Muscle layer of colon (tissue), 2 donors: ENCODE measurements at regions not wholly inside any gene's neighbourhood (a gene's known extent, or its start where the extent isn't known, plus 50 kb on each side); places are given as distances from the start of the nearest gene placed in this dataset.

Source experiments
- H3K27ac ChIP-seq: one replicate; pipeline ENCODE4 v1.7.0; 2013; ENCODE audit warnings: low read depth, mild to moderate bottlenecking, low read length, moderate library complexity
- H3K27me3 ChIP-seq, 2 donors: one replicate each; pipeline ENCODE4 v1.7.0; 2013; ENCODE audit warnings: low read length in 2 of 2, mild to moderate bottlenecking in 2 of 2; ENCODE audit not compliant: insufficient read depth in 2 of 2, control insufficient read depth in 1 of 2
- H3K36me3 ChIP-seq: one replicate; pipeline ENCODE4 v1.7.0; 2013; ENCODE audit warnings: mild to moderate bottlenecking, low read length; ENCODE audit not compliant: insufficient read depth
- H3K4me1 ChIP-seq: one replicate; pipeline ENCODE4 v1.7.0; 2013; ENCODE audit warnings: mild to moderate bottlenecking, low read length; ENCODE audit not compliant: insufficient read depth
- H3K4me3 ChIP-seq, 2 donors: one replicate each; pipeline ENCODE4 v1.7.0; 2013; ENCODE audit warnings: low read length in 2 of 2, low read depth in 1 of 2, mild to moderate bottlenecking in 1 of 2, moderate library complexity in 1 of 2
- H3K9ac ChIP-seq: one replicate; pipeline ENCODE4 v1.7.0; 2013; ENCODE audit warnings: low read length
- H3K9me3 ChIP-seq: one replicate; pipeline ENCODE4 v1.7.0; 2013; ENCODE audit warnings: mild to moderate bottlenecking, low read length
- donor health status: abdominal sarcoma.
- donor health status: Adenocarcinoma of cecum.

DNA sequence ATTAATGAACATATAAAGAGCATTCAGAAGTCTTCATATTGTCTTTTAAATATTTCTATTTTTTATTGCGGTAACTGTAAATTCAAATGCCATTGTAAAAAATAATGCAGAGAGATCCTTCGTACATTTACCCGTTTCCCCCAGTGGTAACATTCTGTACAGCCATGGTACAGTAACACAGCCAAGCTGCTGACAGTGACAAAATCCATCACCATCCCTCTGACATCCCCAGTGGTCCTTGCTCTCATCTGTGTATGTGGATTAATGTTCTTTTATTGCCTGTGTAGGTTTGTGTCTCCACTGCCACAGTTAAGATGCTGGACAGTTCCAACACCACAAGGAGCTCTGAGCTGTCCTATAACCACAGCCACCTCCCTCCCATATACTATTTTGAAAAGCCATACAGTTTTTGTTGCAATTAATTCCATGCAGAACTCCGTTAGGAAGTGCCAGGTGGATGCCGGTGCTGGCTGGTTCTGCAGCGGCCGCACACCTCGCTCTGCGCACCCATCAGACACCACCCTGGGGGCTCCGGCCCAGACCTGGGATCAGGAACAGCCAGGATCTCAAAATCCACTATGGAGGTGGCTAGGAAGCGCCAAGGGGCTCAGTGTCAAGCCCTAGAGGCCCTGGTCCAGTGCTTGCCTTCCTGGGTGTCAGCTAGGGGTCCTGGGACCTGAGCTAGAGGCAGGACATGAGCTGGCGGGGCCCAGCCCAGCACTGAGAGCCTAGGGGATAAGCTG is 93.1 kb upstream of the PMEPA1 start:
- H3K4me3 ChIP-seq, result no peak overlapping the region
- H3K36me3 ChIP-seq, result no peaks in the 10 kb centered on the region
- H3K9ac ChIP-seq, result no peak overlapping the region
- no peak overlapping the region for H3K27ac ChIP-seq
- peaks cover 0 to 5% of the 10 kb centered on the region in 2 donors for H3K27me3 ChIP-seq
- peaks cover 5% of the 10 kb centered on the region for H3K4me1 ChIP-seq
- H3K9me3 ChIP-seq, result no peaks in the 10 kb centered on the region

DNA sequence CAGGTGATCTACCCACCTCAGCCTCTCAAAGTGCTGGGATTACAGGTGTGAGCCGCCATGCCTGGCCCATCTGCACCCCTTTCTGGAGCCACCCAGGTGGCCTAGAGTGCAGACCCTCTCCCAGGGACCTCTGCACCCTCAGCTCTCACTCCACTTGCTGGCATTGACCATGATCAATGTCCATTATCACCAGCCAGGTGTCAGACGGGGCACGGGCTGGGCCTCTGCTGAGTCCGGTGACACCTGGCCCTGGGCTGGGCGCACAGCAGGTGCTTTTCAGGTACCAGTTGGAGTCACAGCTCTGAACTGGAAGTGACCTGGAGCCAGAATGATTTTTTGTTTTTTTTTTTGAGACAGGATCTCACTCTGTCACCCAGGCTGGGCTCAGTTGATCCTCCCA is 91.8 kb upstream of the PMEPA1 start:
- no peaks in the 10 kb centered on the region for H3K9me3 ChIP-seq
- H3K9ac ChIP-seq, result no peak overlapping the region
- no peak overlapping the region for H3K4me3 ChIP-seq
- H3K27me3 ChIP-seq, result peaks cover 0 to 5% of the 10 kb centered on the region in 2 donors
- no peaks in the 10 kb centered on the region for H3K4me1 ChIP-seq
- no peaks in the 10 kb centered on the region for H3K36me3 ChIP-seq
- no peak overlapping the region for H3K27ac ChIP-seq

DNA sequence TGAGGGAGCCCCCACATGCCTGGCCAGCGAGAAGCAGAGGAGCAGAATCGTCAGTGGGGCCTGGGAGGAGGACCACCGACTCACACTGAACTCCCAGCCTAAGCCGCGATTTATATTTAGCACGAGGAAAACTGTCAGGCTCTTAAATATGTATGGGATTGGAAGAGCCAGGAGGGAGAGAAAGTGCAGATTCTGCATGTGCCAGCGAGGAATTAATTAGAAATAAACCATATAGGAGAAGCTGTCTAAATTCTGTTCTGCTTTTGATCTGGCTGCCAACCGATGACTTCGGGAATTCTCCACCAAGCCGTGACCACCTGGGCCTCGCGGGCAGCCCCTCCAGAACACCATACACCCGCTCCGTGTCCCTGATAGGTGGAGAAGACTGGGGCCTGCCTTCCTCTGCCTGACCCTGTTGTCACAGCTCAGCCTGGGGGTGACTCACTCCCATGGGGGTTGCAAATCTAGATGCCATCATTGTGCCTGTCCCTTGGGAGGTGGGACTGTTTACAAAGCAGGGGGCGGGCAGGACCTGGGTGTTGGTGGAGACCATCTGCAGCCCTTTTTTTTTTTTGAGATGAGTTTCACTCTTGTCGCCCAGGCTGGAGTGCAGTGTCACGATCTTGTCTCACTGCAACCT is 91.1 kb upstream of the PMEPA1 start:
- Histone ChIP-seq H3K9ac (no peak overlapping the region), H3K4me3 (no peak overlapping the region), H3K4me1 (no peaks in the 10 kb centered on the region), H3K9me3 (no peaks in the 10 kb centered on the region), H3K27me3 (peaks cover 0 to 5% of the 10 kb centered on the region in 2 donors), H3K27ac (no peak overlapping the region), H3K36me3 (no peaks in the 10 kb centered on the region)

- Histone ChIP-seq H3K36me3 (no peaks in the 10 kb centered on the region), H3K27ac (no peak overlapping the region), H3K4me1 (no peaks in the 10 kb centered on the region), H3K27me3 (peaks cover 0 to 5% of the 10 kb centered on the region in 2 donors), H3K9me3 (no peaks in the 10 kb centered on the region), H3K9ac (no peak overlapping the region), H3K4me3 (no peak overlapping the region)
These were observed 87.6 kb upstream of the PMEPA1 start for GRCh38 chr20:57797401-57797800.

DNA sequence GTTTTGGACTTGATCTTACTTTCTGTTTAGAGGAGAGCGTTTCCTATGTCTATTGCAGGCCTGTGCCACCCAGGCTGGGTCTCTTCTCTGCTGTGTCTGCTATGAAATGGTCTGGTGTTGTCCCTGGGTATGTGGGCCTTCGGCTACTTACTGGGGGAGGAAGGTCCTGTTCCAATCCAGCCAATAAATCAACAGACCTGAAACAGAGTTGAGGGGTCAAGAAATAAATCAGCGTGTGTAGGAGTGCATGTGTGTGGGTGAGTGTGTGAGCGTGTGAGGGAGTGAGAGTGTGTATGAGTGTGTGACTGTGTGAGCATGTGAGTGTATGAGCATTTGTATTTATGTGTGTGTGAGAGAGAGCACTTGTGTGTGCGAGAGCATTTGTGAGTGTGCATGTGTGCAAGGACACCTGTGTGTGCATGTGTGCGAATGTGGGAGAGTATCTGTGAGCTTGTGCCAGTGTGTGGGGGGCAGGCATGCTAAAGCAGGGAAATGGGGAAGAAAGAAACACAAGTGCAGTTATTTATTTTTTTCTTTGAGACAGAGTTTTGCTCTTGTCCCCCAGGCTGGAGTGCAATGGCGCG is 86.3 kb upstream of the PMEPA1 start:
- H3K27ac ChIP-seq, result no peak overlapping the region
- H3K27me3 ChIP-seq, result no peaks in the 10 kb centered on the region
- H3K9me3 ChIP-seq, result no peaks in the 10 kb centered on the region
- no peaks in the 10 kb centered on the region for H3K4me1 ChIP-seq
- no peak overlapping the region for H3K4me3 ChIP-seq
- H3K9ac ChIP-seq, result no peak overlapping the region
- H3K36me3 ChIP-seq, result no peaks in the 10 kb centered on the region

DNA sequence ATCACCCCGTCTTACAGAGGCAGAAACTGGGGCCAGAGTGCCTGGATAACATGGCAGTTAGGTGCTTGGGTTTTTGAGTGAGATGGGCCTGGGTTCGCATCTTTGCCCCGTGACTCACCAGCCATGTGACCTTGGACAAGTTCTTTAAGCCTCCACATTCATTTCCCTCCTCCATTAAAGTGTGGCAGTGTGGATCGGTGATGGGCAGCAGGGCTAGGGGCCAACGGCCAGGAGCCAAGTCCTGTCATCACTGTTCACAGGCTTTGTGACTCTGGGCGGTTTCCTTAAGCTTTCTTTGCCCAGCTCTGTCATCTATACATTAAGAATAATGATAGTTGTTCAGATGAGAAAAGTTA is 85.5 kb upstream of the PMEPA1 start:
- Histone ChIP-seq H3K4me3 (no peak overlapping the region), H3K9ac (no peak overlapping the region), H3K4me1 (no peaks in the 10 kb centered on the region)

GRCh38 chr20:57794600-57795341 is 85.0 kb upstream of the PMEPA1 start:
- Histone ChIP-seq H3K36me3 (no peaks in the 10 kb centered on the region), H3K27me3 (no peaks in the 10 kb centered on the region), H3K4me3 (no peak overlapping the region), H3K4me1 (no peaks in the 10 kb centered on the region), H3K9ac (no peak overlapping the region), H3K27ac (no peak overlapping the region), H3K9me3 (no peaks in the 10 kb centered on the region)

More for the DNA sequence above, 85.5 kb upstream of the PMEPA1 start:
- Histone ChIP-seq H3K9me3 (no peaks in the 10 kb centered on the region), H3K27ac (no peak overlapping the region), H3K36me3 (no peaks in the 10 kb centered on the region), H3K27me3 (no peaks in the 10 kb centered on the region)

- H3K27ac ChIP-seq, result no peak overlapping the region
These were observed 84.2 kb upstream of the PMEPA1 start for GRCh38 chr20:57794036-57794435.

DNA sequence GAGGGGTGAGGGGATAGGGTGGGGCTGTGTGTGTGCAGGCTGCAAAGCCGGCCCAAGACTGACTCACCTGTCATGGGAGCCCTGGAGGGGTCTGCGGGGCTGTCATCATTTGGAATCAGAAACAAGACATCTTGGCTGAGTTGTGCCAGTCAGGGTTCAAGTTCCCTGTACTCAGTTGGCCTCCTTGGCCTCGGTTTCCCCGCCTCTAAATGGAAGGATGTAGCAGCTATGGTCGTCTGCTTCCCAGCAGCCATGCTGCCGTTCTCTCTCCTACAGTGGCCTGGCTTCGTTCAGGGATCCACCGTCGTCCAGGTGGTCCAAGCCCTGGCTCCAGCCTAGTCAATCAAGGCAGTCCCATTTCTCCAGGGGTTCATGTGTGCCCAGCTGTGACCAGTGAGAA is 83.6 kb upstream of the PMEPA1 start:
- Histone ChIP-seq H3K9me3 (no peaks in the 10 kb centered on the region), H3K4me1 (no peaks in the 10 kb centered on the region), H3K4me3 (no peak overlapping the region), H3K9ac (no peak overlapping the region), H3K36me3 (no peaks in the 10 kb centered on the region), H3K27ac (no peak overlapping the region), H3K27me3 (no peaks in the 10 kb centered on the region)

More at GRCh38 chr20:57794036-57794435, 84.2 kb upstream of the PMEPA1 start:
- H3K4me1 ChIP-seq, result no peaks in the 10 kb centered on the region
- H3K27me3 ChIP-seq, result no peaks in the 10 kb centered on the region
- H3K4me3 ChIP-seq, result no peak overlapping the region
- no peaks in the 10 kb centered on the region for H3K9me3 ChIP-seq
- no peak overlapping the region for H3K9ac ChIP-seq
- no peaks in the 10 kb centered on the region for H3K36me3 ChIP-seq

DNA sequence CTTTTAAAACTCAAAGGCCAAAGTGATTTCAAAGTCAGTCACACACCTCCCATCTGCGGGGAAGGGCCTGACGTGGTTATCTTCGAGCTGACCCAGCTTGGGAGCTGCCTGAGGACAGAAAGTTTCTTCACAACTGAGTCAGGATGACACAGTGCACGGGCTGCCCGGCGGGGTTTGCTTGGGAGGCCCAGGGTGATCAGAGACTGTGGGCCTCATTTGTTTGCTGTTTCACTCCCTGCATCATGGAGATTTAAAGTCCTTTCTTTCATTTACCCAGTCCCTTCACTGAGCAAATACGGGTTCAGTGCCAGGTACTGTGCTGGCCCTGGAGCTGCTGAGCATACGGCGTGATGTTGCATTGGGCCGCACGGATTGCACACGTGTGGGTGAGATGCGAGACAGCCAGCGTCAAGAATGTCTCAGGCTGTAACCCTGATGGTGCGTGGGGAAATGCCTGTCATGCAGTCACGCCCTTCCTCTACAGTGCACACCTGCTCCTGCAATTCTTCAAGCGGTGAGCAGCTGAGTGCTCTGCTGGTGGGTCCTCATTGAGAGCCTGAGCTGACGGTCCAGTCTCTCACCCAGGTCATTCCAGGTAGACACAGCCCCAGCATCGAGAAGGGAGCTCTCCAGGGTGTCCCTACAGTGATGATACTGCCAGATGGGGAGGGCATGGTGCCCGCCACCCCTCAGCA is 82.7 kb upstream of the PMEPA1 start:
- H3K4me1 ChIP-seq, result no peaks in the 10 kb centered on the region
- H3K9me3 ChIP-seq, result no peaks in the 10 kb centered on the region
- H3K36me3 ChIP-seq, result no peaks in the 10 kb centered on the region
- H3K9ac ChIP-seq, result no peak overlapping the region
- H3K4me3 ChIP-seq, result no peak overlapping the region
- H3K27ac ChIP-seq, result no peak overlapping the region
- H3K27me3 ChIP-seq, result no peaks in the 10 kb centered on the region

- H3K27ac ChIP-seq, result no peak overlapping the region
- no peaks in the 10 kb centered on the region for H3K9me3 ChIP-seq
- no peak overlapping the region for H3K4me3 ChIP-seq
- H3K9ac ChIP-seq, result no peak overlapping the region
- H3K27me3 ChIP-seq, result no peaks in the 10 kb centered on the region
- no peaks in the 10 kb centered on the region for H3K4me1 ChIP-seq
- no peaks in the 10 kb centered on the region for H3K36me3 ChIP-seq
These were observed 82.2 kb upstream of the PMEPA1 start for GRCh38 chr20:57791966-57792365.
